ENCODE measurements at regions not wholly inside any gene's neighbourhood (a gene's known extent, or its start where the extent isn't known, plus 50 kb on each side); places are given as distances from the start of the nearest gene placed in this dataset.

DNA sequence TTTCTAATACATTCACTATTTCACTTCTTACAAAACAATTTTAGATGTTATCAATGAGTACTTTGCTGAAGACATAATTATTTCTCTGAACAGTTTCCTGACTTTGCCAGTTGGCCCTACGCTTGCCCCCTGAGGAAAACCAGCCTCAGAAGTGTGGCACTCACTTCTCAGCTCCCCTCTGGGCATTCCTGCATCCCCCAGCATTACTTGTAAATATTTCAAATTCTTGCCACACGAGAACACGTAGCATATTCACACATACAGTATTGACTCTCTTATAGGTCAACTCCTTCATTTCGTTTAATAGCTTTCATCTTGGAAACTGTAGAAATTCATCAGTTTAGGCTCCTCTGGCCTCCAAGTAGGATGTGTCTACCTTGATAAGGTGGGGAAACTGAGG is 65.2 kb downstream of the OTX2 start:
- no peak for DNase-seq
- intact Hi-C loops (cut with DNase I, micrococcal nuclease) = no loop called here
- no peak for ATAC-seq

DNA sequence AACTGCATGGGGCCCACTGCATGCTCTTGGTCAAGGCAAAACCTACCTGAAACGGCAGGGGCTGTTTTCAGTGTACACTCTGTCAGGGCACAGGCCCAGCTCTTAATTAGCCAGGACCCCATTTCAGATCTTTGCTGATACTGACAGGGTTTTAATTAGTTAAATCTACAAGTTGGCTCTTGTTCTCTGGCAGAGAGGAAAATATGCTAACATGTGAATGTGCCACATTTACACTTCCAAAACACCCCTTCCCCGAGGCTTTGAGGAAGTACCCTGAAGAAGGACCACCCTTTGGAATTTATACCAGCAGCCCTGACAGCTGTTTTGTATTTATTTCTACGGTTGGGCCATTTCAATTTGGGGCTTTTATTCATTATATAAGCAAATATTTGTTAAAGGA is 66.3 kb downstream of the OTX2 start:
- no peak for DNase-seq
- no peak for ATAC-seq
- intact Hi-C loops (cut with DNase I, micrococcal nuclease) = no loop called here

DNA sequence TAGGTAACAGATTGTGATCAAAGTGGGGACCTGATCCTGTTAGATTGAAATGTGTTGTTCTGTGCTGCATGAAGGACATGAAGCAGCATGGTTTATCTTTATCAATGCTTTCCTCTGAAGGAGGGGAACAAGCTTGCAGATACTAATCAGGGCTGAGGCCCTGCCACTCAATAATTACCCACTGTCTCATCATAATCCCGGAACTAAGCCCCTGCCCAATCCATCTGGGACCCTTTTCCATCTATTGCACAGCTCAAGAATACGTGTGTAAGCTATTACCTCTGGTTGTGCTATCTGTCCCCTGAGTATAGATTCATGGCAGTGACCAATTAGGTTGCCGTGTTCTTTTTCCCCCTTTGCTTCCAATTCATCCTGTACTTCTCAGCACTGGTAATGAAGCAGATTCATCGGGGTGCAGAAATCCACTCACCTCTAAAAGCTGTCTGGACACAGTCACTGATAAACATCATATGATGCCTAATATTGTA is 67.8 kb downstream of the OTX2 start:
- ATAC-seq = no peak
- no peak for DNase-seq
- intact Hi-C loops (cut with DNase I, micrococcal nuclease) = no loop called here

DNA sequence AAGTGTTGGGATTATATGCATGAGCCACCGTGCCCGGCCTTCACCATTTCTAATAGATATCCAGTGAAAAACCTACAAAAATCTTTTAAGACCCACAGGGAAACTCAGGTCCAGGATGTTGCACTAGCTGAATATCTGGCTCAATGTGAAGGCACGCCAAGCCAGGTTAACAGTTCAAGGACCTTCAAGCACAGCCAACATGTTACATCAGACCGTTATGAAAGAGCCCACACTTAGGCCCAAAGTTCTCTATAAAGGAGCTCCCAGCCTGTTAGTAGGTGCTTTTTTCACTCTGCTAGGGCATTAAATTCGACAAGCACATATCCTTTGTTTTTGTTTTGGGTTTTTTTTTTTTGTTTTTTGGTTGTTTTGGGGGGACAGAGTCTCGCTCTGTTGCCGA is 69.0 kb downstream of the OTX2 start:
- no peak for DNase-seq

DNA sequence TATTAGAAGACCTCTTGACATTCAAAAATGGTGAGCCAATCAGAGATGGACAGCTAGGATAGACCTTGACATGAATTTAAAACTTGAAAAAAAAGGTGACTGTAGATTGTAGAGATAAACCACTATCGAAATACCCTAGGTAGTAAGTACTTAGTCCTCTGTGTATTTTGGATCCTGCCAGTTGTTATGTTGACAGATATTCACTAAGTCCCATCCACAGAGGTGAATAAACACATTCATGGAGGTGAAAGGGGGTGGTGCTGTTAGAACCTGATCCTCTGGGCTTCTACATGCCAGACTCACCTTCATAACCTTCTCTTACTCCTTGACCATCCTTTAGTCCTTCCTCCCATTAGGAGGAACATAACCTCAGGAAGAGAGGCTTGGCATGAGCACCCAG is 72.3 kb downstream of the OTX2 start:
- intact Hi-C loops (cut with DNase I, micrococcal nuclease) = no loop called here
- ATAC-seq = no peak

More for the DNA sequence above, 69.0 kb downstream of the OTX2 start:
- intact Hi-C loops (cut with DNase I, micrococcal nuclease) = no loop called here
- no peak for ATAC-seq

DNA sequence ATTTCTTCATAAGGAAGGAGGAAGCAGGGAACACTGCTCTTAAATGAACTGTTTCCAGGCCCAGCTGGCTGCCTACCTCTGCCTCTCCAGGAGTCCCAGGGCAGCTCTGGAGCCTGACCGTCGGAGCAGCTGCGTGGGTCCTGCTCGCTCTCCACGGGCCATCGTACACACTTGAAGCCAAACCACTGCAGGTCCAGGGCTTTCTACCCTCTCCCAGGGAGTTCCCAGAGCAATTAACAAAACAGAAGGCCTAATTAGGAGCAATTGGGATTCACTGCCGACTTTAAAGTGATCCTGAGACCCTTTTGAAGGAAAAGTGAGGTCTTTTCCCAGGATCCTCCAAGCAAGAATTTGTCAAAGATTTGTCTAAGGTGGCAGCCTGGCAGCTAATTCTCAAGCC is 76.9 kb downstream of the OTX2 start:
- intact Hi-C loops (cut with DNase I, micrococcal nuclease) = no loop called here
- ATAC-seq = no peak
- DNase-seq = no peak

More for the DNA sequence above, 72.3 kb downstream of the OTX2 start:
- no peak for DNase-seq

DNA sequence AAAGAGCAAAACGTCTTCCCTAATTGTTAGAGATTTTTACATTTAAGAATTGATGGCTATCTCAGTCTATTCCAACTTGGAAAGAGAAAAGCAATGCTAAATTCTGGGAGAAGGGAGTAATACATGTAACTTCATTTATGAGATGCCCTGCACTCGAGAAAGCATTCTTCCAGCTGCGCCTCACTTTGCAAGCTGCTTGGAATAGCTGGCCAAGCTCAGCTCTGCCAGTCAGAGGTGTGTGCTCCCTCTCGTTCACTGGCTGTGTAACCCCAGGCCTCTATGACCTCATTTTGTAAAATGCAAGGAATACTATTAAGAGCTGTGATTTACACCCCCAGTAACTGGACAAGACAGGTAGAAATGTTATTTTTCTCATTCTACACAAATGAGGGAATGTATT is 79.1 kb downstream of the OTX2 start:
- DNase-seq (no peak), ATAC-seq (no peak)
- intact Hi-C loops (cut with DNase I, micrococcal nuclease) = no loop called here

DNA sequence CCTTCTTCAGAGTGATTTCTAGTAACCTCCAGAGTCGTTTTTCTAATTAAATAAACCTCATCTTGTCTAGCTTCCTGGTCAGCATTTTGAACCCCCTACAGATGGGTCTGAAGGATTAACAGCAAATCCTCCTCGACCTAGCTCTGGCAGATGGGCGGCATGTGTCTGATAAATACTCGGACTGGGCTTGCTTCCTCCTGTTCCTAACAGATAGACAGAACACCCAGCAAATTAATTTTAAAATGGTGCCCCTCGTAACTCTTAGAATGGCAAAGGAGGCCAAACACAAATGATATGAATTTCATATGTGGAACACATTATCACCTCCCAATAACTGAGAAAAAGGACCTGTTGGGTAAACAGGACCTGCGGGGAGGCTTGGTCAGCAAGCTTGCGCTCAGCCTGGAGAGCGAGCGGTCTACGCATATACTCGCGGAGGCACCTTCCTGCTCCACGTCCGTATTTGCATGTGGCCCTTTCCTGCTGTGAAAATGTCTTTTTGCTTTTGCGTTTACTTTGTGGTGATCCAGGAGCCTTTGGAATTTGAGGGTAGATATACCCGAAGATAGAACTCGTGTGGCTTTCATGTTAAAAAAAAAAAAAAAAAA is 79.6 kb downstream of the OTX2 start:
- ATAC-seq (no peak), DNase-seq (no peak)
- intact Hi-C loops (cut with DNase I, micrococcal nuclease) = no loop called here

DNA sequence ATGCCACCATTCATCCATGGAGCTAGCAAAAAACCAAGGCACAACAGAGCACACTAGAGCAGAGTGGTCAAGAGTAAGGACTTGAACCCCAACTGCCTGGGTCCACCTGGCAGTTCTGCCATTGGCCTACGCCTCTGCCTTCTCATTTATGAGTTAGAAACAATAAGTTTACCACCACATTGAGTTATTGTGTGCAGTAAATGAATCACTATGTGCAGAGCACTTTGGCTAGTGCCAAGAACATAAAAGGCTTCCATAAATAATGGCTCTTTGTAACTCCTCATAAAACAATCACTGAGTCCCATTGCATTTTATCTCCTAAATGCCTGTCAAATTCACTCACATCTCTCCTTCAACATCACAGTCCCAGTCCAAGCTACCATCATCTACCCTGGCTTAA is 86.3 kb downstream of the OTX2 start:
- peak; percentile 82 for ATAC-seq
- intact Hi-C loops (cut with DNase I, micrococcal nuclease) = no loop called here
- no peak for DNase-seq

DNA sequence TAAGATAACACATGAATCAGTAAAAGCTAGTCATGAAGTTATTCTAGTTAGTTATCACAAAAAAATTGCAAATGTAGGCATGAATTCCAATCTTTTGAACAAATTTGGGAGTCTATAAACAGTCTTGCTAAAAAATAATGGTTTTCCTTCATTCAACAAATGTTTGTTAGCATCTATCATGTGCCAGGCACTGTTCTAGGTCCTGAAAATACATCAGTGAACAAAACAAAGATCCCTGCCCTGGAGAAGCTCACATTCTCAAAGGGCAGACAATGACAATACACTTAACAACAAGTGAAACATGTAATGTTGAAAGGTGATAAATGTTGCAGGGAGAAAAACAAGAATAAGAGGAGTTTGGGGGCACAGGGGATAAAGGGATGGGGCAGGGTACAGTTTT is 86.9 kb downstream of the OTX2 start:
- DNase-seq (no peak), ATAC-seq (no peak)
- intact Hi-C loops (cut with DNase I, micrococcal nuclease) = no loop called here

DNA sequence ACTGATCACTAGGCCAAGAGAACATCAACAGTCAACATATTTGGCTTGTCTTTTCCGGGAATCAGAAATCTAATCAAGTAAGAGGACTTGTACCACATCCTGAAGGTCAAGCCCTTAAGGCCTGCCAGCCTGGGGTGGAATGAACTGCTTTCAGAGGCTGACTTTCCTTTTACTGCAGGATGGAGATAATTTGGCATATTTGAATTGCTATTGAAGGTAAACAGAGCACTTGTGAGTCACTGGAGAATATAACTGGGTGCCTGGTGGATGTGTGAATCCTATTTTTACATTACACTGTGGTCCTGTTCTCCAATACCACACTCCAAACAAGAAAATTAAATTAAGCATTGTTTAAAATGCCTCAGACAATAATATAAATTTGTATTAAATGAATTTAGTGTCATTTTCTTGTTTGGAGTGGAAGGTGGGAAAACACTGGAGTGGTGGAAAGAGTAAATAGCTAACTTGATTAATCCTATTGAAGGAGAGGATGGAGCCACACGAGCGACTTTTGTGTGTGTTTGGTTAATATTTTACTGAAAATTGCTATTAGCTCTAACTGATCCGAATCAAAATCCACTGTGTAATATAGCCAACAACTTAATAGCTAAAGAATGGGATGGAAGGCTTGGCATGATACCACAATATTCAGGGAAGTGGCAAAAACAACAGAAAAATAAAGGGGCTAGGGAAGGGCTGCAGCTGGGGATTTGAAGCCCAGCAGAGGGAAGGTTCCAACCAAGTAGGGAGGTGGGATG is 89.4 kb downstream of the OTX2 start:
- intact Hi-C loops (cut with DNase I, micrococcal nuclease) = no loop called here
- DNase-seq (no peak), ATAC-seq (peak; percentile 45)

DNA sequence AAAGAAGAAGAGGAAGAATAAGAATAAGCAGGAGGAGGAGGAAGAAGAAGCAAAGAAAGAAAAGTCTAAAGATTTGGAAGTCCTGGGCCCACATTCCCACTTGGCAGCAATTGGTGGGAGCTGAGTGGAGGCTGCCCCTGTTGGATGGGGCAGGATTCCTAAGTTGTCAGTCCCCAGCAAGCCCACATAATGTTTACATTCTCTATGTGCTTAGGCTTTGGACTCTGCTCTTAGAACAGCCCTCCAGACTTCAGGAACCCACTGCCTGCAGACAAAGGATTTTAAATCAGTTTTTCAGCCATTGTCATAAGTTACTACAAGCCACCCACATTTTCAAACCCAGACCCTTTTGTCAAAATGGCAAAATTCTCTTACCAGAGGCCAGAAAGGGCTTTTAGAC is 92.0 kb downstream of the OTX2 start:
- no peak for DNase-seq
- ATAC-seq = no peak
- intact Hi-C loops (cut with DNase I, micrococcal nuclease) = no loop called here

DNA sequence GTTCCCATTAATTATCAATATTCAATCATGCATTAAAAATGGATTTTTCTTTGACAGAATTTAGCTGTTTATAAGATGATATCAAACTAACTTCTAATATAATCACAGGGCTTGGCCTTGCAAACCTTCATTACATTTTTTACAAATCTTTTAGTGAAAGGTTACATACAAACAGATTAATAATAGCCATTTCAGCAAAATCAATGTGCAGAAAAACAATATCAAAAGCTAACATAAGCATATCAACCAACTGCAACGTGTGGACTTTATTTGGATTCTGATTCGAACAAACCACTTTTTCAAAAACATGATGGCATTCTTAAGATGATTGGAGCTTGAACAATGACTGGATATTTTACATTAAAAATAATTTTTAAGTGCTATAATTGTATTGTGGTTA is 93.6 kb downstream of the OTX2 start:
- no peak for DNase-seq
- intact Hi-C loops (cut with DNase I, micrococcal nuclease) = no loop called here
- ATAC-seq = no peak

DNA sequence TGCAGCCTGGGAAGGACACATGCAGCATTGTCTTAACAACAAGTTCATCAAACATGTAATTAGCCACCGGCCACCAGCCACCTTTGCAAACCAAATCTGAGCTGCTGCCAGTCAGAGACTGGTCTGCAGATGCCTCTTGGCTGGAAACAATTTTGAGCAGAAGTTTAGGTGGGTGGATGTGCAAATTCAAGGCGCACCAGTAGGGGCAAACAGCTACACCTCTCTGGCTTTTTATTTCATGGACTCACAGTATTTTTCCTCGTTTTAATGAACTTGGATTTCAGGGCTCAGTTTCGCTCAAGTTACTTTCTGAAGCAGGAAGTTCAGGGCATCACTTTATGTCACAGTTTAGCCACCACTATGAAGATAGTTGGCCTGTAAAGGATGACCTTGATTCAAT is 94.3 kb downstream of the OTX2 start:
- intact Hi-C loops (cut with DNase I, micrococcal nuclease) = no loop called here
- ATAC-seq = no peak
- DNase-seq = no peak

DNA sequence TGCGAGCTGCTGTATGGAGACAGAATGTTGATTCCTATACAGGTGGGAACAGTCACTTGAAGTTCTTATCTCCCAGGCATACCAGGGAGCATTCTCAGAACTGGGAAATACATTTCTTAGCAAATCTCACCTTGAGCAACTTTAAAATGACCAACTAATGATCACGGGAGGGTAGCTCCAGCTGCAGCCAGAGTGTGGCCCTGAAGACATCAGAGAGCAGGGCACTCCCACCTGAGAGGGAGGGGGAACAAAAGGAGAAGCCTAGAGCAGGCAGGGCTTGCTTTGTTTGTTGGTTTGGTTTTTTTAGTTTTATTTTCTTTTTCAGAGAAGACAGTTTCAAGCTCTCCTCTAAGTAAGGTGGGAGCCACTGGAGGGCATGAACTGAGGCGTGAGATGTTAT is 101.1 kb downstream of the OTX2 start:
- no peak for ATAC-seq
- DNase-seq = no peak
- intact Hi-C loops (cut with DNase I, micrococcal nuclease) = no loop called here

DNA sequence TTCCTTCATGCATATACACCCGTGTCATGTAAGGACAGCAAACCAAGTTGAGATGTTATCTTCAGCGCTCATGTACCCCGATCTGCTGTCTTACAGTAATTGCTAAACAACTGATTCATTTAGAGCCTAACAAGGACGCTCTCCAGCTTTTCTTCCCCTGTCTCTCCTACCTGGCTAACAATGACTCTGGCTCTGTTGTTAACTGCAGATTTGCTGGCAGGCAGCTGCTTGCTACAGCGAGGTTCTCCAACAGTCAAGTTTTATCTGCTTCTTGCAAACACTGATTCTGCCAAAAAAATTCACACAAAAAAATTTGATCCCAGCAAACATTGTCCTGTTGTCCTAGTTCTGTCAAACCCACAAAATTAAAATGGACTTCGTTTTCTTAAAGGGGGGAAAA is 101.6 kb downstream of the OTX2 start:
- no peak for ATAC-seq
- intact Hi-C loops (cut with DNase I, micrococcal nuclease) = no loop called here
- DNase-seq = no peak

DNA sequence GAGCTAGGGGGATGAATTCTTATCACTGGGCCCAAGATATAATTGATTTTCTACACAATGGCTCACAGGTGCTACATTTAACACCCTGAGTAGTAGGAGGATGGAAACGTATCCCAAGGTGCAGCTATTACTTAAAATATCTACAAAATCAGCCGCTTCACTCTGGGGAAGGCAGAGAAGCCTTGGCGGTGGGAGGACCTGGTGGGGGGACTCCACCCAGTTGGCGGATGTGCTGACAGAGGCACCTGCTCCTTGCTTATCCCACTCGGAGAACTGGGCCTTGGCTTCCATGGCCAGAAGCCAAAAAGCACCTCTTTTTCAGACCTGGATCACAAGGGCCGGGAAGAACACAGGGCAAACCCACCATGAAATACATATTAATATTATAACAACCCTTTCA is 106.3 kb downstream of the OTX2 start:
- ATAC-seq (no peak), DNase-seq (no peak)
- intact Hi-C loops (cut with DNase I, micrococcal nuclease) = no loop called here

DNA sequence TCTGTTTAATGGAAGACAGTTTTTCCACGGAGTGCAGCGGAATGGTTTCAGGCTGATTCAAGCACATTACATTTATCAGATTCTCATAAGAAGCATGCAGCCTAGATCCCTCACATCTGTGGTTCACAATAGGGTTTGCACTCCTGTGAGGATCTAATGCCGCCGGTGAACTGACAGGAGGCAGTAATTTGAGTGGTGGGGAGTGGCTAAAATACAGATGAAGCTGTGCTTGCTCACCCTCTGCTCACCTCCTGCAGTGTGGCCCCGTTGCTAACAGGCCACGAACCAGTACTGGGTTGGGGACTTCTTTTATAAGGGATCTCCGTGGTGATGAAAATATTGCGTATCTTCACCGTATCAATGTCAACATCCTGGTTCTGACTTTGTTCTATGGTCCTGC is 107.8 kb downstream of the OTX2 start:
- DNase-seq (no peak), ATAC-seq (no peak)
- intact Hi-C loops (cut with DNase I, micrococcal nuclease) = no loop called here
